Karpas-422 (cell line): ENCODE measurements at regions not wholly inside any gene's neighbourhood (a gene's known extent, or its start where the extent isn't known, plus 50 kb on each side); places are given as distances from the start of the nearest gene placed in this dataset.

Experiments
- DNase-seq: peaks from one replicate; pipeline ENCODE4 v3.0.0-alpha.2; 2015
- H2AFZ ChIP-seq: fragments of 200-600 bp; sonication (generic); 2 replicates; pipeline ENCODE4 v1.6.1; 2014; ENCODE audit warnings: antibody characterized with exemption, low read length, mixed read lengths
- H3K27ac ChIP-seq: fragments of 200-600 bp; sonication (generic); 2 replicates; pipeline ENCODE4 v1.5.1; 2014; ENCODE audit warnings: mild to moderate bottlenecking, low read length, moderate library complexity
- H3K27me3 ChIP-seq: fragments of 200-600 bp; sonication (generic); 2 replicates; pipeline ENCODE4 v1.6.1; 2014; ENCODE audit warnings: low read length, mixed read lengths
- H3K36me3 ChIP-seq: fragments of 200-600 bp; sonication (generic); 2 replicates; pipeline ENCODE4 v1.6.1; 2014; ENCODE audit warnings: low read length, mixed read lengths; ENCODE audit not compliant: insufficient read depth
- H3K4me1 ChIP-seq: fragments of 200-600 bp; sonication (generic); 2 replicates; pipeline ENCODE4 v1.6.1; 2014; ENCODE audit warnings: mild to moderate bottlenecking, low read length, mixed read lengths
- H3K4me2 ChIP-seq: fragments of 200-600 bp; sonication (generic); 2 replicates; pipeline ENCODE4 v1.6.1; 2014; ENCODE audit warnings: low read length, low read depth, mild to moderate bottlenecking; ENCODE audit not compliant: poor library complexity, severe bottlenecking
- H3K4me3 ChIP-seq: fragments of 200-600 bp; sonication (generic); 2 replicates; pipeline ENCODE4 v1.5.1; 2014; ENCODE audit warnings: mild to moderate bottlenecking, antibody characterized with exemption, low read length, mixed read lengths
- H3K79me2 ChIP-seq: fragments of 200-600 bp; sonication (generic); 2 replicates; pipeline ENCODE4 v1.6.1; 2014; ENCODE audit warnings: mild to moderate bottlenecking, low read length, mixed read lengths
- H3K9ac ChIP-seq: fragments of 200-600 bp; sonication (generic); 2 replicates; pipeline ENCODE4 v1.6.0; 2014; ENCODE audit warnings: low read length
- H3K9me2 ChIP-seq: fragments of 200-600 bp; sonication (generic), shearing (Covaris generic); replicated peaks from 2 replicates; pipeline ENCODE4 v1.6.0; 2014; ENCODE audit warnings: mild to moderate bottlenecking, low read length, moderate library complexity; ENCODE audit not compliant: insufficient read depth
- H3K9me3 ChIP-seq: fragments of 300-700, 200-600 bp; sonication (generic); 2 replicates; pipeline ENCODE4 v1.6.1; 2014; ENCODE audit warnings: low read length, mixed read lengths
- H4K20me1 ChIP-seq: fragments of 200-600 bp; sonication (generic); 2 replicates; pipeline ENCODE4 v1.6.1; 2014; ENCODE audit warnings: mild to moderate bottlenecking, antibody characterized with exemption, low read length, low read depth; ENCODE audit not compliant: insufficient read depth

- DNase-seq, result no peak
- no peaks in the 10 kb centered on the region for H3K4me1 ChIP-seq
- no peak overlapping the region for H3K4me2 ChIP-seq
- no peaks in the 10 kb centered on the region for H3K9me2 ChIP-seq
- no peaks in the 10 kb centered on the region for H3K36me3 ChIP-seq
- no peak overlapping the region for H3K4me3 ChIP-seq
- no peaks in the 10 kb centered on the region for H3K9me3 ChIP-seq
- H4K20me1 ChIP-seq, result no peaks in the 10 kb centered on the region
- no peak overlapping the region for H2AFZ ChIP-seq
- H3K79me2 ChIP-seq, result no peaks in the 10 kb centered on the region
- no peaks in the 10 kb centered on the region for H3K27me3 ChIP-seq
- no peak overlapping the region for H3K9ac ChIP-seq
- H3K27ac ChIP-seq, result no peak overlapping the region
These were observed 66.7 kb upstream of the F3 start for GRCh38 chr1:94608142-94608851.

- no peak for DNase-seq
- no peak overlapping the region for H3K4me3 ChIP-seq
- no peaks in the 10 kb centered on the region for H3K27me3 ChIP-seq
- no peaks in the 10 kb centered on the region for H3K79me2 ChIP-seq
- H3K9me2 ChIP-seq, result no peaks in the 10 kb centered on the region
- H2AFZ ChIP-seq, result no peak overlapping the region
- H3K9ac ChIP-seq, result no peak overlapping the region
- no peak overlapping the region for H3K27ac ChIP-seq
- H4K20me1 ChIP-seq, result no peaks in the 10 kb centered on the region
- no peaks in the 10 kb centered on the region for H3K4me1 ChIP-seq
- H3K36me3 ChIP-seq, result no peaks in the 10 kb centered on the region
- H3K4me2 ChIP-seq, result no peak overlapping the region
- H3K9me3 ChIP-seq, result no peaks in the 10 kb centered on the region
These were observed 65.8 kb upstream of the F3 start for GRCh38 chr1:94607398-94607797.

GRCh38 chr1:94606471-94606870 is 64.9 kb upstream of the F3 start:
- no peaks in the 10 kb centered on the region for H4K20me1 ChIP-seq
- H3K9me3 ChIP-seq, result no peaks in the 10 kb centered on the region
- H3K27me3 ChIP-seq, result no peaks in the 10 kb centered on the region
- no peaks in the 10 kb centered on the region for H3K4me1 ChIP-seq
- no peak overlapping the region for H3K4me3 ChIP-seq
- no peak overlapping the region for H2AFZ ChIP-seq
- no peak overlapping the region for H3K27ac ChIP-seq
- no peaks in the 10 kb centered on the region for H3K79me2 ChIP-seq
- no peak for DNase-seq
- no peaks in the 10 kb centered on the region for H3K36me3 ChIP-seq
- no peaks in the 10 kb centered on the region for H3K9me2 ChIP-seq
- H3K4me2 ChIP-seq, result no peak overlapping the region
- H3K9ac ChIP-seq, result no peak overlapping the region

GRCh38 chr1:94603663-94604062 is 62.1 kb upstream of the F3 start:
- Histone ChIP-seq H3K4me1 (no peaks in the 10 kb centered on the region), H2AFZ (no peak overlapping the region), H3K9me3 (no peaks in the 10 kb centered on the region), H3K36me3 (no peaks in the 10 kb centered on the region), H3K79me2 (no peaks in the 10 kb centered on the region), H3K27me3 (no peaks in the 10 kb centered on the region), H3K9ac (no peak overlapping the region), H3K4me3 (no peak overlapping the region), H3K9me2 (no peaks in the 10 kb centered on the region), H4K20me1 (no peaks in the 10 kb centered on the region), H3K27ac (no peak overlapping the region), H3K4me2 (no peak overlapping the region)
- DNase-seq, result no peak

- Histone ChIP-seq H3K27ac (no peak overlapping the region), H2AFZ (no peak overlapping the region), H3K4me2 (no peak overlapping the region), H3K27me3 (no peaks in the 10 kb centered on the region), H3K79me2 (no peaks in the 10 kb centered on the region), H3K9me2 (no peaks in the 10 kb centered on the region), H3K4me3 (no peak overlapping the region), H3K36me3 (no peaks in the 10 kb centered on the region), H4K20me1 (no peaks in the 10 kb centered on the region), H3K4me1 (no peaks in the 10 kb centered on the region), H3K9me3 (no peaks in the 10 kb centered on the region), H3K9ac (no peak overlapping the region)
- DNase-seq, result no peak
These were observed 61.5 kb upstream of the F3 start for GRCh38 chr1:94602802-94603625.

- no peaks in the 10 kb centered on the region for H3K9me2 ChIP-seq
- no peaks in the 10 kb centered on the region for H3K36me3 ChIP-seq
- no peaks in the 10 kb centered on the region for H3K9me3 ChIP-seq
- H2AFZ ChIP-seq, result no peak overlapping the region
- DNase-seq, result no peak
- H3K27ac ChIP-seq, result no peak overlapping the region
- no peaks in the 10 kb centered on the region for H3K79me2 ChIP-seq
- no peak overlapping the region for H3K4me3 ChIP-seq
- no peaks in the 10 kb centered on the region for H3K4me1 ChIP-seq
- no peaks in the 10 kb centered on the region for H3K27me3 ChIP-seq
- H4K20me1 ChIP-seq, result no peaks in the 10 kb centered on the region
- no peak overlapping the region for H3K4me2 ChIP-seq
- H3K9ac ChIP-seq, result no peak overlapping the region
These were observed 60.8 kb upstream of the F3 start for GRCh38 chr1:94602316-94602715.

- H2AFZ ChIP-seq, result no peak overlapping the region
- H3K9ac ChIP-seq, result no peak overlapping the region
- H3K36me3 ChIP-seq, result no peaks in the 10 kb centered on the region
- no peak overlapping the region for H3K27ac ChIP-seq
- H3K79me2 ChIP-seq, result no peaks in the 10 kb centered on the region
- H3K4me3 ChIP-seq, result no peak overlapping the region
- no peak for DNase-seq
- H3K4me1 ChIP-seq, result no peaks in the 10 kb centered on the region
- H4K20me1 ChIP-seq, result no peaks in the 10 kb centered on the region
- no peak overlapping the region for H3K4me2 ChIP-seq
- no peaks in the 10 kb centered on the region for H3K27me3 ChIP-seq
- no peaks in the 10 kb centered on the region for H3K9me3 ChIP-seq
- H3K9me2 ChIP-seq, result no peaks in the 10 kb centered on the region
These were observed 59.0 kb upstream of the F3 start for GRCh38 chr1:94600556-94600955.

- no peaks in the 10 kb centered on the region for H3K36me3 ChIP-seq
- no peak overlapping the region for H3K9ac ChIP-seq
- H2AFZ ChIP-seq, result no peak overlapping the region
- no peaks in the 10 kb centered on the region for H3K4me1 ChIP-seq
- H3K4me2 ChIP-seq, result no peak overlapping the region
- H3K79me2 ChIP-seq, result no peaks in the 10 kb centered on the region
- H3K9me2 ChIP-seq, result no peaks in the 10 kb centered on the region
- no peaks in the 10 kb centered on the region for H4K20me1 ChIP-seq
- DNase-seq, result no peak
- no peaks in the 10 kb centered on the region for H3K9me3 ChIP-seq
- no peak overlapping the region for H3K27ac ChIP-seq
- H3K27me3 ChIP-seq, result no peaks in the 10 kb centered on the region
- H3K4me3 ChIP-seq, result no peak overlapping the region
These were observed 57.7 kb upstream of the F3 start for GRCh38 chr1:94599095-94599813.
